K562 (cell line): ENCODE measurements at regions not wholly inside any gene's neighbourhood (a gene's known extent, or its start where the extent isn't known, plus 50 kb on each side); places are given as distances from the start of the nearest gene placed in this dataset.

ENCODE experiments used
- ATAC-seq: fragments of 200-7000 bp; cut with Tn5 transposase; 3 replicates; pipeline ENCODE4 v1.9.1; 2020; ENCODE audit warnings: moderate library complexity
- BruUV-seq: library from RNA; stranded (reverse); fragments of 400-500 nt; replicated peaks from 2 replicates; lab custom pipeline; 2021; lab: Mats Ljungman, UMichigan
- CTCF ChIA-PET: fragments of 300-600 bp; formaldehyde crosslinking; extraction: SDS; loops from one replicate; lab custom pipeline; 2021; ENCODE audit warnings: low intra/inter-chr PET ratio; lab: Yijun Ruan, JAX
- POLR2A ChIA-PET: fragments of 300-600, 350-650 bp; sonication (Branson Sonifier 250); formaldehyde crosslinking; extraction: SDS; loops from one replicate; lab custom pipeline; 2021; ENCODE audit warnings: antibody characterized with exemption, inconsistent platforms; lab: Yijun Ruan, JAX
- DNase-seq, 4 experiments: peaks; one replicate each; pipeline versions ENCODE4 v3.0.0 to v3.0.0-alpha.2; 2011 to 2018; ENCODE audit warnings: low spot score in 3 of 4, mixed read lengths in 3 of 4; ENCODE audit errors: extremely low read depth in 1 of 4
- FAIRE-seq: peaks from 2 replicates; lab custom pipeline; 2011; peaks lifted over from hg19 to GRCh38; lab: Jason Lieb, UNC
- H2AFZ ChIP-seq: 2 replicates; pipeline ENCODE4 v1.6.0; 2011; ENCODE audit warnings: low read depth, low read length, control low read depth, inconsistent platforms
- H3K27ac ChIP-seq: fragments of 200-600 bp; 3 replicates; pipeline ENCODE4 v1.8.0; 2011; ENCODE audit warnings: low read depth, mild to moderate bottlenecking, control low read depth, inconsistent platforms, low read length, moderate library complexity, mixed read lengths; ENCODE audit errors: extremely low read depth
- H3K27me3 ChIP-seq, 2 experiments: fragments of 300-600 bp in 1 of 2; 2 replicates in 1 of 2; 3 replicates in 1 of 2; pipeline versions ENCODE4 v1.6.0 to v1.8.0; 2011; ENCODE audit warnings: inconsistent platforms in 2 of 2, low read length in 2 of 2, mild to moderate bottlenecking in 1 of 2, mixed read lengths in 1 of 2, moderate library complexity in 1 of 2; ENCODE audit not compliant: control insufficient read depth in 2 of 2, insufficient read depth in 2 of 2
- H3K36me3 ChIP-seq: fragments of 300-600 bp; 3 replicates; pipeline ENCODE4 v1.8.0; 2011; ENCODE audit warnings: mild to moderate bottlenecking, low read length, inconsistent platforms; ENCODE audit not compliant: control insufficient read depth, insufficient read depth
- H3K4me1 ChIP-seq, 2 experiments: fragments of 200-600 bp in 1 of 2; replicated peaks in 1 of 2; 2 replicates in 1 of 2; 3 replicates in 1 of 2; pipeline versions ENCODE4 v1.5.1 to v1.8.0; 2011; ENCODE audit warnings: inconsistent platforms in 2 of 2, low read length in 2 of 2, mild to moderate bottlenecking in 1 of 2, mixed read lengths in 1 of 2, moderate library complexity in 1 of 2; ENCODE audit not compliant: control insufficient read depth in 2 of 2, insufficient read depth in 2 of 2
- H3K4me2 ChIP-seq: 2 replicates; pipeline ENCODE4 v1.6.1; 2011; ENCODE audit warnings: low read length, control low read depth, inconsistent platforms, mixed read lengths; ENCODE audit not compliant: insufficient read depth
- H3K4me3 ChIP-seq: fragments of 200-600 bp; sonication (generic), shearing (Covaris generic); 2 replicates; pipeline ENCODE4 v1.5.1; 2016; ENCODE audit warnings: control low read depth, inconsistent platforms
- H3K79me2 ChIP-seq: fragments of 200-600 bp; 3 replicates; pipeline ENCODE4 v1.8.0; 2011; ENCODE audit warnings: low read length, inconsistent platforms; ENCODE audit not compliant: control insufficient read depth, insufficient read depth
- H3K9ac ChIP-seq, 2 experiments: 2 replicates each; pipeline versions ENCODE4 v1.6.0 to v1.6.1; 2011; ENCODE audit warnings: low read depth in 2 of 2, low read length in 2 of 2, control low read depth in 1 of 2, inconsistent platforms in 1 of 2, mild to moderate bottlenecking in 1 of 2, mixed read lengths in 1 of 2; ENCODE audit not compliant: insufficient read depth in 1 of 2
- H3K9me1 ChIP-seq: one replicate; pipeline ENCODE4 v1.6.0; 2011; ENCODE audit warnings: inconsistent platforms, mild to moderate bottlenecking, low read length, moderate library complexity; ENCODE audit not compliant: control insufficient read depth, insufficient read depth
- H3K9me3 ChIP-seq: replicated peaks from 2 replicates; pipeline ENCODE4 v1.5.1; 2011; ENCODE audit warnings: low read depth, low read length, inconsistent platforms; ENCODE audit not compliant: control insufficient read depth, insufficient read depth
- H4K20me1 ChIP-seq: replicated peaks from 2 replicates; pipeline ENCODE4 v1.6.1; 2011; ENCODE audit warnings: low read length, inconsistent platforms, mixed read lengths; ENCODE audit not compliant: control insufficient read depth, insufficient read depth
- BDP1 ChIP-seq: IDR thresholded peaks from 3 replicates; pipeline ENCODE4 v1.6.1; 2011; ENCODE audit not compliant: insufficient read length, insufficient read depth
- ELF4 ChIP-seq: fragments of 450-650 bp; formaldehyde crosslinking; IDR thresholded peaks from 2 replicates; pipeline ENCODE4 v1.4.0; 2022; ENCODE audit warnings: missing genetic modification characterization
- FOXK2 ChIP-seq, 2 experiments: fragments of 450-650 bp; IDR thresholded peaks in 1 of 2; conservative IDR thresholded peaks in 1 of 2; 2 replicates each; pipeline ENCODE4 v1.6.1; 2016; ENCODE audit warnings: low read depth in 2 of 2, mild to moderate bottlenecking in 1 of 2
- NCOA2 ChIP-seq, 2 experiments: fragments of 450-650 bp; IDR thresholded peaks; 2 replicates each; pipeline ENCODE4 v1.6.1; 2018; ENCODE audit warnings: mild to moderate bottlenecking in 2 of 2, moderate library complexity in 1 of 2; ENCODE audit not compliant: partially characterized antibody in 2 of 2
- TAF9B ChIP-seq: fragments of 450-650 bp; IDR thresholded peaks from 2 replicates; pipeline ENCODE4 v1.6.1; 2018; ENCODE audit warnings: mild to moderate bottlenecking; ENCODE audit not compliant: partially characterized antibody
- TAL1 ChIP-seq: fragments of 450-650 bp; IDR thresholded peaks from 2 replicates; pipeline ENCODE4 v1.6.1; 2016; ENCODE audit warnings: mild to moderate bottlenecking
- ZNF347 ChIP-seq: fragments of 450-650 bp; formaldehyde crosslinking; IDR thresholded peaks from 2 replicates; pipeline ENCODE4 v1.4.0; 2020; ENCODE audit warnings: low read depth, mild to moderate bottlenecking, moderate library complexity
- ZSCAN32 ChIP-seq: fragments of 450-650 bp; formaldehyde crosslinking; IDR thresholded peaks from 2 replicates; pipeline ENCODE4 v1.4.0; 2020; ENCODE audit warnings: mild to moderate bottlenecking, moderate library complexity
- WGBS: fragments of 100-300 bp; shearing (Covaris generic); methylation state at CpG from one replicate; pipeline ENCODE4 v1.1.6; 2016; ENCODE audit warnings: low coverage, mixed read lengths; ENCODE audit not compliant: insufficient coverage; ENCODE audit errors: missing lambda C conversion rate; 5-methylcytosine and 5-hydroxymethylcytosine counted together
- in situ Hi-C: fragments of 300-500 bp; cut with MboI; formaldehyde crosslinking; loops from 4 replicates; pipeline ENCODE4 v1.15.0; 2018; ENCODE audit warnings: inconsistent platforms, mixed read lengths
- intact Hi-C: fragments of 100-400 bp; cut with micrococcal nuclease; formaldehyde crosslinking; loops from 2 replicates; pipeline ENCODE4 v1.14.2; 2022
- TF ChIP-seq, protein P1 (sequence below): conservative IDR thresholded peaks from 2 replicates; pipeline ENCODE4 v1.6.1; 2011; ENCODE audit warnings: low read depth, mild to moderate bottlenecking, low read length; ENCODE audit not compliant: control insufficient read depth

DNA sequence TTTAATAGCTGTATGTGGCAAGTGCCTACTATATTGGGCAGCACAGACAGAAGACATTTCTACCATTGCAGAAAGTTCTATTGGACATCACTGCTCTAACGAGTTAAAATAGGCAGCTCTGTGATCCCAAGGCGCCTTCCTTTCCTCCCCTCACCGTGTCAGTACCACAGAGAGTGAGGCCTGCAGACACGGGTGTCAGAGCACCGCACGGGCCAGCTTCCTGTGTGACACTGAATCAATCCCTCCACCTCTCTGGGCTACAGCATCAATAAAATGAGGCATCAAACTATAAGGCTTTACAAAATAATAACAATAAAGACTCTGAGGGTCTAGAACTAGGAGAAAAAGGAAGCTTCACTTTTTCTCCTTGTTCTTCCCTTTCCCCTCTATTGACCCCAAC, 246.7 kb downstream of the FOXD2 start:
- Histone ChIP-seq H3K27me3 (peaks cover 21 to 48% of the 10 kb centered on the region in 2 experiments), H3K4me3 (no peak overlapping the region), H3K4me1 (peaks cover 0 to 3% of the 10 kb centered on the region in 2 experiments; a peak in 1 of 5 replicates), H3K79me2 (no peaks in the 10 kb centered on the region), H3K27ac (no peak overlapping the region), H3K9me3 (no peaks in the 10 kb centered on the region), H3K9ac (no peak overlapping the region), H3K36me3 (no peaks in the 10 kb centered on the region), H4K20me1 (no peaks in the 10 kb centered on the region), H3K4me2 (no peak overlapping the region), H3K9me1 (no peaks in the 10 kb centered on the region), H2AFZ (no peak overlapping the region)
- BruUV-seq = no TSS peak
- no peak for TF ChIP-seq FOXK2 (conservative IDR thresholded peaks at IDR 0.05 in 1 of 2, IDR thresholded peaks at IDR 0.05 in 1 of 2; ENCODE audit: low read depth in 2 of 2)
- TF ChIP-seq, protein P1, sequence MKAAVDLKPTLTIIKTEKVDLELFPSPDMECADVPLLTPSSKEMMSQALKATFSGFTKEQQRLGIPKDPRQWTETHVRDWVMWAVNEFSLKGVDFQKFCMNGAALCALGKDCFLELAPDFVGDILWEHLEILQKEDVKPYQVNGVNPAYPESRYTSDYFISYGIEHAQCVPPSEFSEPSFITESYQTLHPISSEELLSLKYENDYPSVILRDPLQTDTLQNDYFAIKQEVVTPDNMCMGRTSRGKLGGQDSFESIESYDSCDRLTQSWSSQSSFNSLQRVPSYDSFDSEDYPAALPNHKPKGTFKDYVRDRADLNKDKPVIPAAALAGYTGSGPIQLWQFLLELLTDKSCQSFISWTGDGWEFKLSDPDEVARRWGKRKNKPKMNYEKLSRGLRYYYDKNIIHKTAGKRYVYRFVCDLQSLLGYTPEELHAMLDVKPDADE = no peak
- TF ChIP-seq BDP1 = no peak
- TF ChIP-seq TAF9B = no peak
- TF ChIP-seq ELF4 (CRISPR knock-in tag) = no peak
- TF ChIP-seq NCOA2 (IDR thresholded peaks at IDR 0.05; ENCODE audit: partially characterized antibody in 2 of 2) = no peak
- TF ChIP-seq ZSCAN32 (CRISPR knock-in tag) = no peak
- no peak for TF ChIP-seq ZNF347
- TF ChIP-seq TAL1 = no peak
- CTCF ChIA-PET = no interaction called here
- FAIRE-seq = no peak
- in situ Hi-C loops = no loop called here
- POLR2A ChIA-PET = interaction anchor here (0.7 to 1.0 kb wide), 2 partner anchors 20 to 664 kb away, joined by 3 read pairs; no protein-coding TSS in a partner anchor
- intact Hi-C loops = no loop called here
- no peak for DNase-seq
- 0% methylated on average over 6 of the region's 6 CpGs for WGBS
- no peak for ATAC-seq
